ENCODE measurements at regions not wholly inside any gene's neighbourhood (a gene's known extent, or its start where the extent isn't known, plus 50 kb on each side); places are given as distances from the start of the nearest gene placed in this dataset.
"Not testable (repeated sequence)": the region's sequence is repeated elsewhere in the genome, so short reads cannot be mapped to it uniquely, and the experiment has no call there.

- H3K4me3 ChIP-seq (ENCODE audit: low read depth in 2 of 2, low read length in 2 of 2), result no peak overlapping the region
- H3K27me3 ChIP-seq (ENCODE audit: control insufficient read depth, insufficient read depth, low read length), result peaks cover 6% of the 10 kb centered on the region; the same call in 1 of the 2 replicates
- intact Hi-C loops (cut with micrococcal nuclease; ENCODE audit: unreplicated experiment), result no loop called here
- no peak overlapping the region for H3K27ac ChIP-seq (ENCODE audit: low read length)
- no peaks in the 10 kb centered on the region for H3K36me3 ChIP-seq (ENCODE audit: control insufficient read depth, insufficient read depth, low read length)
- no TSS peak for BruUV-seq (replicated peaks)
- H3K4me1 ChIP-seq (ENCODE audit: control insufficient read depth, insufficient read depth, low read length), result no peaks in the 10 kb centered on the region
- in situ Hi-C loops (cut with HindIII; ENCODE audit: low pct_unique_long_range_greater_than_20kb, low sequenced_read_pairs), result no loop called here
- ChIA-PET POLR2A (no interaction called here), CTCF (no interaction called here)
- no peak for ATAC-seq
- DNase-seq (ENCODE audit: low read depth, low spot score), result no peak
- H3K9me3 ChIP-seq (ENCODE audit: control insufficient read depth, insufficient read depth, low read depth, low read length), result no peaks in the 10 kb centered on the region
- TF ChIP-seq, protein P1, sequence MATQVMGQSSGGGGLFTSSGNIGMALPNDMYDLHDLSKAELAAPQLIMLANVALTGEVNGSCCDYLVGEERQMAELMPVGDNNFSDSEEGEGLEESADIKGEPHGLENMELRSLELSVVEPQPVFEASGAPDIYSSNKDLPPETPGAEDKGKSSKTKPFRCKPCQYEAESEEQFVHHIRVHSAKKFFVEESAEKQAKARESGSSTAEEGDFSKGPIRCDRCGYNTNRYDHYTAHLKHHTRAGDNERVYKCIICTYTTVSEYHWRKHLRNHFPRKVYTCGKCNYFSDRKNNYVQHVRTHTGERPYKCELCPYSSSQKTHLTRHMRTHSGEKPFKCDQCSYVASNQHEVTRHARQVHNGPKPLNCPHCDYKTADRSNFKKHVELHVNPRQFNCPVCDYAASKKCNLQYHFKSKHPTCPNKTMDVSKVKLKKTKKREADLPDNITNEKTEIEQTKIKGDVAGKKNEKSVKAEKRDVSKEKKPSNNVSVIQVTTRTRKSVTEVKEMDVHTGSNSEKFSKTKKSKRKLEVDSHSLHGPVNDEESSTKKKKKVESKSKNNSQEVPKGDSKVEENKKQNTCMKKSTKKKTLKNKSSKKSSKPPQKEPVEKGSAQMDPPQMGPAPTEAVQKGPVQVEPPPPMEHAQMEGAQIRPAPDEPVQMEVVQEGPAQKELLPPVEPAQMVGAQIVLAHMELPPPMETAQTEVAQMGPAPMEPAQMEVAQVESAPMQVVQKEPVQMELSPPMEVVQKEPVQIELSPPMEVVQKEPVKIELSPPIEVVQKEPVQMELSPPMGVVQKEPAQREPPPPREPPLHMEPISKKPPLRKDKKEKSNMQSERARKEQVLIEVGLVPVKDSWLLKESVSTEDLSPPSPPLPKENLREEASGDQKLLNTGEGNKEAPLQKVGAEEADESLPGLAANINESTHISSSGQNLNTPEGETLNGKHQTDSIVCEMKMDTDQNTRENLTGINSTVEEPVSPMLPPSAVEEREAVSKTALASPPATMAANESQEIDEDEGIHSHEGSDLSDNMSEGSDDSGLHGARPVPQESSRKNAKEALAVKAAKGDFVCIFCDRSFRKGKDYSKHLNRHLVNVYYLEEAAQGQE (IDR thresholded peaks at IDR 0.05; ENCODE audit: insufficient read depth in 1 of 2, low read depth in 2 of 2, low read length in 1 of 2), result no peak
- TF ChIP-seq SIN3A (IDR thresholded peaks at IDR 0.05; ENCODE audit: borderline replicate concordance, insufficient read depth, low read depth, low read length), result no peak
- no peak for TF ChIP-seq POLR2AphosphoS5 (IDR thresholded peaks at IDR 0.05; ENCODE audit: low read depth, low read length)
- TF ChIP-seq TCF7L2 (IDR thresholded peaks at IDR 0.05; ENCODE audit: low read depth, low read length), result no peak
- TF ChIP-seq CTCF (IDR thresholded peaks at IDR 0.05), result no peak
These were observed 233.3 kb upstream of the C1orf174 start for GRCh38 chr1:4133297-4133938.

DNA sequence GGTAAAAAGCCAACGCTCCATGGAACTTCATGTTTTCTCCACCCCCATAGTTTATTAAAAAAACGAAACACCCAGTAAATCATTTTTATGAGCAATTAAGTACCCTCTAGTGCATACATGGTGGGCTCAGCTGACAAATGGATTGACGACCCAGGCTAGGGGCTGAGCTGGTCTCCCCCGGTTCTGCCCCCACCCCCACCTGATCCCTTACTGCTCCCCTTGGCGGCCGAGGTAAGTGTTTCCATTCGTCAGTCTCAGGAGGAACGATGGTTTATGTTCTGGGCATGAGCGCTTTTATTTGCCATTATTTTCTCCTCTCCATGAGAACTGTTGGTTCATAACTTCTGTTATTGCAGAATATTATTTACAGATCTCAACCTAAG lies 233.9 kb upstream of the C1orf174 start:
- H3K27me3 ChIP-seq (ENCODE audit: control insufficient read depth, insufficient read depth, low read length), result peaks cover 6% of the 10 kb centered on the region; the same call in 1 of the 2 replicates
- H3K4me1 ChIP-seq (ENCODE audit: control insufficient read depth, insufficient read depth, low read length), result no peaks in the 10 kb centered on the region
- TF ChIP-seq POLR2AphosphoS5 (IDR thresholded peaks at IDR 0.05; ENCODE audit: low read depth, low read length), result no peak
- TF ChIP-seq TCF7L2 (IDR thresholded peaks at IDR 0.05; ENCODE audit: low read depth, low read length), result no peak
- TF ChIP-seq, protein P1 (IDR thresholded peaks at IDR 0.05; ENCODE audit: insufficient read depth in 1 of 2, low read depth in 2 of 2, low read length in 1 of 2), result no peak
- TF ChIP-seq CTCF (IDR thresholded peaks at IDR 0.05), result no peak
- TF ChIP-seq SIN3A (IDR thresholded peaks at IDR 0.05; ENCODE audit: borderline replicate concordance, insufficient read depth, low read depth, low read length), result no peak
- H3K9me3 ChIP-seq (ENCODE audit: control insufficient read depth, insufficient read depth, low read depth, low read length), result no peaks in the 10 kb centered on the region
- intact Hi-C loops (cut with micrococcal nuclease; ENCODE audit: unreplicated experiment) (no loop called here), in situ Hi-C loops (cut with HindIII; ENCODE audit: low pct_unique_long_range_greater_than_20kb, low sequenced_read_pairs) (no loop called here)
- DNase-seq (ENCODE audit: low read depth, low spot score) (no peak), ATAC-seq (no peak)
- ChIA-PET CTCF (no interaction called here), POLR2A (no interaction called here)
- H3K36me3 ChIP-seq (ENCODE audit: control insufficient read depth, insufficient read depth, low read length), result no peaks in the 10 kb centered on the region
- H3K4me3 ChIP-seq (ENCODE audit: low read depth in 2 of 2, low read length in 2 of 2), result no peak overlapping the region
- H3K27ac ChIP-seq (ENCODE audit: low read length), result no peak overlapping the region
- no TSS peak for BruUV-seq (replicated peaks)

GRCh38 chr1:4135853-4136252 lies 235.8 kb upstream of the C1orf174 start:
- BruUV-seq (replicated peaks); in situ Hi-C loops (cut with HindIII; ENCODE audit: low pct_unique_long_range_greater_than_20kb, low sequenced_read_pairs); DNase-seq (ENCODE audit: low read depth, low spot score); H3K27me3 ChIP-seq (ENCODE audit: control insufficient read depth, insufficient read depth, low read length); ATAC-seq; H3K36me3 ChIP-seq (ENCODE audit: control insufficient read depth, insufficient read depth, low read length); H3K4me1 ChIP-seq (ENCODE audit: control insufficient read depth, insufficient read depth, low read length); H3K27ac ChIP-seq (ENCODE audit: low read length); CTCF ChIA-PET; H3K4me3 ChIP-seq (ENCODE audit: low read depth in 2 of 2, low read length in 2 of 2); POLR2A ChIA-PET; intact Hi-C loops (cut with micrococcal nuclease; ENCODE audit: unreplicated experiment); H3K9me3 ChIP-seq (ENCODE audit: control insufficient read depth, insufficient read depth, low read depth, low read length): not testable (repeated sequence)

Measured in Panc1 (cell line).